ENCODE measurements at regions not wholly inside any gene's neighbourhood (a gene's known extent, or its start where the extent isn't known, plus 50 kb on each side); places are given as distances from the start of the nearest gene placed in this dataset.
A peak's percentile ranks its signal among the peaks of the same experiment; 100 is the strongest.

- Histone ChIP-seq H3K27ac (peak overlapping the region; percentile 69), H3K4me3 (no peak overlapping the region), H3K27me3 (no peaks in the 10 kb centered on the region), H3K9me3 (no peaks in the 10 kb centered on the region), H3K36me3 (no peaks in the 10 kb centered on the region), H3K4me1 (peaks cover 29% of the 10 kb centered on the region)
- no peak for DNase-seq (ENCODE audit: low spot score in 2 of 2)
- TF ChIP-seq CTCF (IDR thresholded peaks at IDR 0.05) (no peak), POLR2AphosphoS5 (IDR thresholded peaks at IDR 0.05) (no peak), POLR2A (IDR thresholded peaks at IDR 0.05) (no peak), EP300 (IDR thresholded peaks at IDR 0.05) (no peak)
These were observed 496.5 kb downstream of the MAFB start for GRCh38 chr20:40192529-40192928.

- no peak for DNase-seq (ENCODE audit: low spot score in 2 of 2)
These were observed 497.0 kb downstream of the MAFB start for GRCh38 chr20:40192081-40192480.

GRCh38 chr20:40191573-40191972 lies 497.5 kb downstream of the MAFB start:
- no peaks in the 10 kb centered on the region for H3K36me3 ChIP-seq
- H3K27ac ChIP-seq: peak overlapping the region; percentile 69
- H3K9me3 ChIP-seq: no peaks in the 10 kb centered on the region
- no peak overlapping the region for H3K4me3 ChIP-seq
- H3K27me3 ChIP-seq: no peaks in the 10 kb centered on the region
- TF ChIP-seq POLR2AphosphoS5 (IDR thresholded peaks at IDR 0.05) (no peak), CTCF (IDR thresholded peaks at IDR 0.05) (no peak), EP300 (IDR thresholded peaks at IDR 0.05) (no peak), POLR2A (IDR thresholded peaks at IDR 0.05) (no peak)
- H3K4me1 ChIP-seq: peaks cover 20% of the 10 kb centered on the region
- DNase-seq (ENCODE audit: low spot score in 2 of 2): no peak
- WGBS: 54% methylated on average over 4 of the region's 4 CpGs

More at GRCh38 chr20:40192081-40192480, 497.0 kb downstream of the MAFB start:
- Histone ChIP-seq H3K27ac (peak overlapping the region; percentile 69), H3K27me3 (no peaks in the 10 kb centered on the region), H3K36me3 (no peaks in the 10 kb centered on the region), H3K9me3 (no peaks in the 10 kb centered on the region), H3K4me1 (peaks cover 25% of the 10 kb centered on the region), H3K4me3 (no peak overlapping the region)
- TF ChIP-seq CTCF (IDR thresholded peaks at IDR 0.05) (no peak), EP300 (IDR thresholded peaks at IDR 0.05) (no peak), POLR2AphosphoS5 (IDR thresholded peaks at IDR 0.05) (no peak), POLR2A (IDR thresholded peaks at IDR 0.05) (no peak)
- WGBS: 70% methylated on average over 4 of the region's 4 CpGs

GRCh38 chr20:40189621-40190020 lies 499.4 kb downstream of the MAFB start:
- no peak for TF ChIP-seq POLR2A (IDR thresholded peaks at IDR 0.05)
- TF ChIP-seq CTCF (IDR thresholded peaks at IDR 0.05): no peak
- TF ChIP-seq POLR2AphosphoS5 (IDR thresholded peaks at IDR 0.05): no peak
- TF ChIP-seq EP300 (IDR thresholded peaks at IDR 0.05): no peak
- DNase-seq (ENCODE audit: low spot score in 2 of 2): no peak
- no peaks in the 10 kb centered on the region for H3K9me3 ChIP-seq
- peaks cover 13% of the 10 kb centered on the region for H3K4me1 ChIP-seq
- WGBS: 49% methylated on average over 2 of the region's 2 CpGs
- H3K27ac ChIP-seq: no peak overlapping the region
- no peaks in the 10 kb centered on the region for H3K27me3 ChIP-seq
- no peaks in the 10 kb centered on the region for H3K36me3 ChIP-seq
- H3K4me3 ChIP-seq: no peak overlapping the region

- DNase-seq (ENCODE audit: low spot score in 2 of 2): no peak
- Histone ChIP-seq H3K27me3 (no peaks in the 10 kb centered on the region), H3K4me1 (peaks cover 13% of the 10 kb centered on the region), H3K9me3 (no peaks in the 10 kb centered on the region), H3K36me3 (no peaks in the 10 kb centered on the region), H3K4me3 (no peak overlapping the region), H3K27ac (no peak overlapping the region)
- TF ChIP-seq EP300 (IDR thresholded peaks at IDR 0.05) (no peak), POLR2A (IDR thresholded peaks at IDR 0.05) (no peak), CTCF (IDR thresholded peaks at IDR 0.05) (no peak), POLR2AphosphoS5 (IDR thresholded peaks at IDR 0.05) (no peak)
- WGBS: 72% methylated on average over 2 of the region's 2 CpGs
These were observed 500.7 kb downstream of the MAFB start for GRCh38 chr20:40188319-40188718.
